Activated T-helper 17 cell treated with anti-CD3 and anti-CD28 coated beads, Interleukin-2, amount 50 U/mL, for 72 hours (primary cell): ENCODE measurements at regions not wholly inside any gene's neighbourhood (a gene's known extent, or its start where the extent isn't known, plus 50 kb on each side); places are given as distances from the start of the nearest gene placed in this dataset.

ENCODE experiments used
- ATAC-seq: fragments of 150-1000 bp; cut with Tn5 transposase; replicated peaks from 2 replicates; pipeline ENCODE4 v1.10.0; 2021; ENCODE audit warnings: mild to moderate bottlenecking, moderate library complexity
- H3K27ac Mint-ChIP-seq: one replicate; pipeline ENCODE4 v1.8.0; 2022; ENCODE audit warnings: mixed read lengths
- H3K27me3 Mint-ChIP-seq: one replicate; pipeline ENCODE4 v1.8.0; 2022; ENCODE audit warnings: mixed read lengths
- H3K36me3 Mint-ChIP-seq: one replicate; pipeline ENCODE4 v1.8.0; 2022; ENCODE audit warnings: low read depth, mild to moderate bottlenecking, mixed read lengths
- H3K4me1 Mint-ChIP-seq: one replicate; pipeline ENCODE4 v1.8.0; 2022; ENCODE audit warnings: mixed read lengths
- H3K4me3 Mint-ChIP-seq: one replicate; pipeline ENCODE4 v1.8.0; 2022; ENCODE audit warnings: mild to moderate bottlenecking, mixed read lengths
- H3K9me3 Mint-ChIP-seq: one replicate; pipeline ENCODE4 v1.8.0; 2022; ENCODE audit warnings: mixed read lengths

DNA sequence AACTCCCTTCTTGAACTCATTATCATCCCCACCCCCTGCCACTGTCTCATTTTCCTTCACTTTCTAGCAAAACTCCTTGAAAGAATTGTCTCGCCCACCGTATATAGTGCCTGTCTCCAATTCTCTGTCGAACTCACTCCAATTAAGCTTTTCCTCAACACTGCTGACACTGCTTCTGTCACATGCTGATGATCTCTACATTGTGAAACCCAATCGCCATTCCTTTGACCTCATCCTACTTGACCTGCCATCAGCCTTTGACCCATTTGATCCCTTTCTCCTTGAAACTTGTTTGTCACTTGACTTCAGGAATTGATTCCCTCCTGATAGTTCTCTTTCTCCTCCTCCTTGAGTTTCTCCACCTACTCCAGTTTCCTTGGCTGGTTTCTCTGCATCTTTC, 54.8 kb downstream of the CCDC71L start:
- H3K36me3 Mint-ChIP-seq: no peaks in the 10 kb centered on the region
- no peak for ATAC-seq
- H3K9me3 Mint-ChIP-seq: no peaks in the 10 kb centered on the region
- no peak overlapping the region for H3K27ac Mint-ChIP-seq
- no peaks in the 10 kb centered on the region for H3K4me1 Mint-ChIP-seq
- H3K4me3 Mint-ChIP-seq: no peak overlapping the region
- H3K27me3 Mint-ChIP-seq: no peaks in the 10 kb centered on the region

DNA sequence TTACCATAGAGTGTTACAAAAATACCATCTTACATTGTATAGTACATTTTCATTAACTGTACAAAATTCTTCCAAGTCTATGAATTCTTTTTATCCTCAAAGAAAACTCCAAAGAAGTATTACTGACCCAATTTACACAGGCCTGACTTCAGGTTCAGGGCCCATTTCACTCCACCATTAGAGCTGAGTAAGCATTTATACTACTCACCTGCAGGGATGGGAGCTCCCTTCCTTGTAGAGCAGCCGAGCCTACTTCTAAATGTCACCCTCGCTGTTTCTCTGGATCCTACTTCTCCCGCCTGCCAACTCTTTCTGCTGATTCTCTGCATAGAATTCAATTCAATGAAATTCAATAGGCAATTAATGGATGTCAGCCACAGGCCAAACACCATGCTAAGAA, 56.0 kb downstream of the CCDC71L start:
- no peak for ATAC-seq
- Mint-ChIP-seq H3K4me1 (no peaks in the 10 kb centered on the region), H3K27me3 (no peaks in the 10 kb centered on the region), H3K27ac (peak overlapping the region; percentile 7), H3K4me3 (peak overlapping the region; percentile 30), H3K9me3 (no peaks in the 10 kb centered on the region), H3K36me3 (no peaks in the 10 kb centered on the region)

DNA sequence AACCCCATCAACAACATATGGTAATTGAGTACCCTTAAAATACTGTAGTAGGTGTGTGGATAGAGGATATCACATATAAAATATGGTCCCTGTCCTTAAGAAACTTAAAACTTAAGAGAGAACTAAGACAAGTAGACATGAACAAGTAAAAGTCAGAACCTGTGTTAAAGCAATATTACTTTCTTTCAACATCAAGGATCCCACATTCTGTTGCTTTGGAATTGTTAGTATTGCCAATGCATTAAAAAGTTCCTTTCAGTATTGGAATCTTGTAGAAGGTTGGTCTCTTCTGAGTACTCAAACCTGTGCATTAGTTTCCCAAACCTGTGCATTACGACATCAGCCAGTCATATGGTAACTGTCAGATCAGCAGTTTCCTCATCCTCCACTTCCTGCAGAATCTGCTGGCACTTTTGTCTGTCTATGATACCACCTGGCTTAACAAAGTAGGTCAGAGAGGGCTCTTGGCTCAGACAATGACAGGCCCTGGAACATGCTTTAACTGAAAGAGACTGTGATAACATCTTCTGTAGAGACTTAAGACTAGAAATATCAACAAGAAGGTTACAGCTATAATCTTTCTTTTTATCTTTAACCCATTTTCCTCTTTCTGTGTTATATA, 56.5 kb downstream of the CCDC71L start:
- H3K27me3 Mint-ChIP-seq: no peaks in the 10 kb centered on the region
- peak overlapping the region; percentile 30 for H3K4me3 Mint-ChIP-seq
- H3K36me3 Mint-ChIP-seq: no peaks in the 10 kb centered on the region
- peak overlapping the region; percentile 7 for H3K27ac Mint-ChIP-seq
- H3K9me3 Mint-ChIP-seq: no peaks in the 10 kb centered on the region
- peak; percentile 96 for ATAC-seq
- H3K4me1 Mint-ChIP-seq: no peaks in the 10 kb centered on the region

DNA sequence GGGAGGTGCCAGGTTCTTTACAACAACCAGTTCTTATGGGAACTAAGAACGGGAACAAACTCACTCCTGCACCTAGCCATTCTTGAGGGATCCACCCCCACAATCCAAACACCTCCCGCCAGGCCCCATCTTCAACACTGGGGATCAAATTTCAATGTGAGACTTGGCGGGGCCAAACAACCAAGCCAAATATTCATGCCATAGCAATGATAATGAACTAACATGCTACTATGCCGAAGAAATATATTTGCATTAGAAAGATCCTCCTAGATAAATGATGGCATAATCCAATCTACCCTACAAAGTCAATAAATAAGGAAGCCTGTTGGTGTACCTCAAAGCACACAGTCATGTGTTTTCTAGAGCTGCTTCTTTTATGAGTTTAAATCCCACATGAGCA, 57.6 kb downstream of the CCDC71L start:
- H3K4me3 Mint-ChIP-seq: no peak overlapping the region
- H3K27ac Mint-ChIP-seq: no peak overlapping the region
- H3K36me3 Mint-ChIP-seq: no peaks in the 10 kb centered on the region
- no peak for ATAC-seq
- H3K9me3 Mint-ChIP-seq: no peaks in the 10 kb centered on the region
- peaks cover 5% of the 10 kb centered on the region for H3K4me1 Mint-ChIP-seq
- H3K27me3 Mint-ChIP-seq: no peaks in the 10 kb centered on the region

DNA sequence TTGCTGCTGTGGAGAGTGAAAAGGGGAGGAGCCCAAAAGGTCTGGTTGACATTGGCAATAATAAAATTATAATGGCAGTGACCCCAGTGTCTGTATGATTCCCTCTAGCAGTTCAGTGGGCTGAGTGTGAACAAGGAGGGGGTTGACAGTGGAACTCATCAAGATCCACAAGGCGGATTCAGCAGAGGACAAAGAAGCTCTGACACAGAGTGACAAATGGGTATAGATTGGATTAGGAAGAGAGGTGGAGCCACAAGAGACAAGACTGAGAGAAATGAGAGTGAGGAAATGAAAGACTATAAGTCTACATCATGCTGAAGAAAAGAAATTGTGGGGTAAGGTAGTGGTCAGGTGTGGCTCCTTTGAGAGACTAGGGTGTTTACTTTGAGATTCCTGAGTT, 58.9 kb downstream of the CCDC71L start:
- no peaks in the 10 kb centered on the region for H3K9me3 Mint-ChIP-seq
- H3K27ac Mint-ChIP-seq: no peak overlapping the region
- H3K4me3 Mint-ChIP-seq: no peak overlapping the region
- H3K36me3 Mint-ChIP-seq: no peaks in the 10 kb centered on the region
- ATAC-seq: no peak
- peaks cover 5% of the 10 kb centered on the region for H3K4me1 Mint-ChIP-seq
- no peaks in the 10 kb centered on the region for H3K27me3 Mint-ChIP-seq

DNA sequence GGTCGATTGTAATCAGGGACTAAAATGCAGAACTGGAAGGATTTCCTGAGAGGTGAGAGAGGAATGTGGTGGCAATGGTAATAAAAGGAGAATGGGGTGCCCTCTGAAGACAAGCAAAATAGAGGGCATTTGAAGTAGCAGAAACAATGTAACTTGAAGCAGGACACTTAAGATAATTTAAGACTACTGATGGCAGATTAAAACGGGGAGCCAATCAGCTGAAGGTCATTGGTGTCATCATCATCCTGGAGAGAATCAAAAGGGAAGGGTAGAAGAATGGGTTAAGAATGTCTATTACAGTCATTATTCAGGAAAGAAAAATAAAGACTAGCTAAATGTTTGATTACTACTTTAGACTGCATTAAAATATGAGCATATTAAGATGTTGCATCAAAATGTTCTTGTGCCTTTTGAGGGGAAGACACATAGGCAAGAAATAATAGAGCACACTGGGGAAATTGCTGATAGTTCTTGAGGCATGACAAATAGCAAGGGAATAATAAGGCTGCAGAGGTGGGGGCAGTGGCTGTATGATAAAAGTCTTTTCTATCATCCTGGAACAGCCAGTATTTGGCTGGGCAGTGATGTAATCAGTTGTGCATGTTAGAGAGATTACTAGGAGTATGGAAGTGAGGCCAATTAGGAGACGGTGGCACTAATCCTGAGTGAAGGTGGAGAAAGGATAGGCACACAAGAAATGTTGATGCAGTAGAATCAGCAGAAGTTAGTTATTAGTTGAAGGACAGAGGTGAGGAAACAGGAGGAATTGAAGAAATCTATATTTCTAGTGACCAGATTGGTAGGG, 60.2 kb downstream of the CCDC71L start:
- Mint-ChIP-seq H3K4me1 (peaks cover 5% of the 10 kb centered on the region), H3K4me3 (no peak overlapping the region), H3K36me3 (no peaks in the 10 kb centered on the region), H3K27me3 (no peaks in the 10 kb centered on the region), H3K9me3 (no peaks in the 10 kb centered on the region), H3K27ac (no peak overlapping the region)
- ATAC-seq: no peak

DNA sequence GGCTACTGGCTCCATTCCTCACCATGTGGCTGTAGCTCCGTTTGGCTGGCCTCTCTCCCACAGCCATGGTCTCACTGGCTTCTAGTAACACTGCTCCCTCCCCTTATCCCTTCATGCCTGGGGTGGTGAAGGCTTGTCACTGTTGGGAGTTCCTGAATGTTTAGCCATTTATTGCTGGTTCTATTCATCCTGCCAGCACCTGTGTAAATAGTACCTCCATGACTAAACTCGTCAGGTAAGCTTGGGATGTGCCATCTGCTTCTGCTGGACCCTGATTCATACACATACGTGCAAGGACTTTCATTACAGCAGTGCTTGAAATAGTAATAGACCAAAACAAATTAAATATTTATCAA, 61.6 kb downstream of the CCDC71L start:
- Mint-ChIP-seq H3K27me3 (no peaks in the 10 kb centered on the region), H3K4me3 (no peak overlapping the region), H3K36me3 (no peaks in the 10 kb centered on the region), H3K4me1 (peaks cover 5% of the 10 kb centered on the region), H3K27ac (no peak overlapping the region), H3K9me3 (no peaks in the 10 kb centered on the region)
- no peak for ATAC-seq

DNA sequence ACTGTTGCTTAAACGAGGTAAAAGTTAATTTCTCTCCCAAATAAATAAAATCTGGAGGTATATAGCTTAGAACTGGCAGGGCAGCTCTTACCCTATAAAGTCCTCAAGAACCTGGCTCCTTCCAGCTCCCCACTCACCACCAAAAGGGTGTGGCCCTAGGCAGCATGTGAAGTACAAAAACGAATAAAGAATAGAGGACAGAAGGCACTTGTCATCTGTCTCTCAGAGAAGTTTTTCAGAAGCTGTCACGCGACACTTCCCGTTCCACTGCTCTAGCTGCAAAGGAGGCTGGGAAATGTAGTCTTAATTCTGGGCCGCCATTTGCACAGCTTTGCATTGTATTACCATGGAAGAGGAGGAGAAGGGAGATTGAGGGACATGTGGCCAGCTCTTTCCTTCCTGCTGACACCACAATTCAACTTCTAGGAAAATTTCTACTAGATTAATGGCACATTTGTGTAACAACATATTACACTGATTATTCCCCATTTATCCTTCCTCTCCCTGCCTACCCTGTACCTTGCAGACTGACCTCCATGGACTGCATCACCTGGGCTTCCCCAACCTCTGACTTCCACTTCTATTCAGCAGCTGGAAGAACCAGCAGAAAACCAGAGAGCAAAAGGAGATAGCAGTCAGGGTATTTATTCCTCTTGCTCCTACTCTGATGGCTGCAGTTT, 62.2 kb downstream of the CCDC71L start:
- no peaks in the 10 kb centered on the region for H3K36me3 Mint-ChIP-seq
- ATAC-seq: peak; percentile 98
- no peaks in the 10 kb centered on the region for H3K27me3 Mint-ChIP-seq
- H3K9me3 Mint-ChIP-seq: no peaks in the 10 kb centered on the region
- H3K4me3 Mint-ChIP-seq: peak overlapping the region; percentile 47
- H3K27ac Mint-ChIP-seq: no peak overlapping the region
- H3K4me1 Mint-ChIP-seq: peaks cover 5% of the 10 kb centered on the region

DNA sequence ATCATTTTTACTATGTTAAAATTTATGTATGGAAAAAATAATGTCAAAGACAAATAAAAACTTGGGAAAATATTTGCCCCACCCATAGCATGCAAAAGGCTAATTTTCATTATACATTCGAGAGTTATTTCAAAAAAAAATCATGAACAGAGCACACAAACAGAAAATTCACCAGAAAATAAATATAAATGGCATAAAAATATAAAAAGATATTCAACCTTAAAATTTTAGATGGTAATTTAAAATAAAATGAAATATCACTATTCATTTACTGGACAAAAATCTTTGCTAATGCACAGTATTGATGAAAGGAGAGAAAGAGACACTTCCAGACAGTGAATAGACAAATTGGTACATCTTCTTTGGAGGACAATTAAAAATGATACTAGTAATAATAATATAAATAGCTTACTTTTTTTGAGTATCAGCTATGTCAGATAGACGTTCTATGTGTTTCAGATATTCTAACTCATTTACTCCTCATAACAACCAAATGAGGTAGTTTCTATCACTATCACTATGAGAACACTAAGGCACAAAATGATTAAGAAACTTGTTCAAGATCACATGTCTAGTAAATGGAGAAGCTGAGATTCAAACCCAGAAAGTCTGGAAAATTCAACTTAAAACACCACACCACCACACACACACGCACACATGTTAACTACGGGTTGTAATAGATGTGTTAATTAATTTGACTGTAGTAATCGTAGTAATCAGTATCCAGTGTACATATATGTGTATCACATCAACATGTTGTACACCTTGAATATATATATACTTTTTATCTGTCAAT, 63.0 kb downstream of the CCDC71L start:
- peak overlapping the region; percentile 47 for H3K4me3 Mint-ChIP-seq
- H3K36me3 Mint-ChIP-seq: no peaks in the 10 kb centered on the region
- H3K9me3 Mint-ChIP-seq: no peaks in the 10 kb centered on the region
- H3K27ac Mint-ChIP-seq: no peak overlapping the region
- H3K27me3 Mint-ChIP-seq: no peaks in the 10 kb centered on the region
- ATAC-seq: peak; percentile 33
- H3K4me1 Mint-ChIP-seq: peaks cover 5% of the 10 kb centered on the region

DNA sequence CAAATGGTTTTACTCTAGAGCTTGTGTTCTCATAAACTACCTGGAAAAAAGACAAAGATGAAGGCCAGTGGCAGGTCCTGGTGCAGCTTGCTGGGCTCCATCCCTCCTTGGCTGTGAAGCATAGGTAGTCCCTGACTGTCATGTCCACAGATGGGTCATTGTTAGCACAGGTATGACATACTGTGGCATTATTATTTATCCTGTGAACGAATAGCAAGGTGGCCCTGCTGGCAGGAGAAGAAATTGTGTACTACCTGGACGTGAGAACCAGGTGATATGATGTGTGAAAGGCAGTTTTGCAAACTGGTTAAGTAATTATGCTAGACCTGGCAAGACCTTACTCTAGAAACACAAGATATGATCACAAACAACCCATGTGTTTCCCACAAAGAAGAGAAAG, 63.9 kb downstream of the CCDC71L start:
- Mint-ChIP-seq H3K9me3 (no peaks in the 10 kb centered on the region), H3K27me3 (no peaks in the 10 kb centered on the region), H3K4me1 (peaks cover 5% of the 10 kb centered on the region), H3K4me3 (no peak overlapping the region), H3K27ac (no peak overlapping the region), H3K36me3 (no peaks in the 10 kb centered on the region)
- ATAC-seq: no peak

DNA sequence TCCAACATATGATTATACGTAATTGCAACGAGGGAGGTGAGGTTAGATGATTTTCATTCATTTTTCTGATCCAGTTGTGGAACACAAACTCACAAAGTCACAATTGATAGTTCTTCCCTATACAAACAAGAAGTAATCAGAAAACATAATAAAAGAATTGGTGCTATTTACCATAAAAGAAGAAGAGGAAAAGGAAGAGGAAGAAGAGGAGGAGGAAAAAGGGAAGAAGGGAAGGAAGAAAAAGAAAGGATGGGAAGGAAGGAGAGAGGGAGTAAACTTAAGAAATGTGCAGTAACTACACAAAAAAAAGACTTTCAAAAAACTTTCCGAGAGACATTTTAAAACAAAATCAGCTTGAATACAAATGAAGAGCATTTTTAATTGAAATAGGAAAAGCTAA, 65.0 kb downstream of the CCDC71L start:
- Mint-ChIP-seq H3K4me1 (peaks cover 5% of the 10 kb centered on the region), H3K9me3 (no peaks in the 10 kb centered on the region), H3K4me3 (no peak overlapping the region), H3K27ac (no peak overlapping the region), H3K36me3 (no peaks in the 10 kb centered on the region), H3K27me3 (no peaks in the 10 kb centered on the region)
- ATAC-seq: no peak

DNA sequence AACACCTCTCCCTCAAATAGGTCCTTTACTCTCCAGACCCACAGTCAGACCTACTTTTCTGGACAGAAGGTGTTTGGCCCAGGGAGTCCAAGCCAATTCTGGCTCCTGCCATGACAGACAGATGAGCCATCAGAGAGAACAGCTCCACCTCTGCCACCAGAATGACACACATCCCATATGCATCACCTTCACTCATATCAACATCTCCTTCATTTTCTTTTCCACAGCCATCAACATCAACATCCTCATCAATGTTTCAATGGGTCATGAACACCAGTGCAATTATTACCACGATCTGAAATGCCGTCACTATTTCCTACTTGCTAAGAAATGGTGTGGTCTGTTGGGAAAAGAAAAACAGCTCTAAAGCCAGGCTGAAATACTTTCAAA, 67.9 kb downstream of the CCDC71L start:
- Mint-ChIP-seq H3K27me3 (no peaks in the 10 kb centered on the region), H3K4me1 (no peaks in the 10 kb centered on the region), H3K4me3 (no peak overlapping the region), H3K27ac (no peak overlapping the region), H3K36me3 (no peaks in the 10 kb centered on the region), H3K9me3 (no peaks in the 10 kb centered on the region)
- peak; percentile 82 for ATAC-seq

DNA sequence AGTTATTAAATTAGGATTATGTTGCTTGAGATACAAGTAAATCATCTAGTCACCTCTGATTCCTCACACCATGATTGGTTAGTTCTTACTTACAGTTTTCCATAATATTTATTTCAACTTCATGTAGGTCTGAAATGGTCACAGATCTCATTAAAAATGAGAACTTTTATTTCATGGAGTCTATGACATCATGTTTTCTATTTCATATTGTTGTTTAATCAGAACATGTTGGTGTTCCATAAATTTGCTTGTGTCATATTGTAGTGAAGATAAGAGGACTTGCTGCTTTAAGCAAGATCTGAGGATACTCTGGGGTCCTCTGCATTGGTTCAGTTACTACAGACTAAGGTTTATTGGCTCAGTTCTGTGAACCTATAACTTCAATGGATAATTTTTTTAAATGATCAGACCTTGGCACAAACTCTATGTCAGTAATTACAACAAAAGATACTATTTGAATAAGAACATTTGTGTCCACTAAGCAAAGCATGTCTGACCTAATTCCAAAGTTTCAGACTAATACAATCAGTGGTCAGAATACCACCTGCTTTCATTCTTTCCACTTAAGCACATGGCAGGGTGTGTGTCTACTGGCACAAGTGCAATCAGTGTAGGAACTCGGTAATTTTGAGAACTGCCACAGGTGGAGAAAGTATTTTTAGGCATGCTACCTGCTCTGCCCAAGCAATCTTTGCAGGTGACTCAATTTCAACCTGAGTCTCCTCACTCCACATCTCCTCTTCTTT, 68.5 kb downstream of the CCDC71L start:
- ATAC-seq: peak; percentile 12
- Mint-ChIP-seq H3K27ac (no peak overlapping the region), H3K9me3 (no peaks in the 10 kb centered on the region), H3K27me3 (no peaks in the 10 kb centered on the region), H3K36me3 (no peaks in the 10 kb centered on the region), H3K4me3 (no peak overlapping the region), H3K4me1 (no peaks in the 10 kb centered on the region)

DNA sequence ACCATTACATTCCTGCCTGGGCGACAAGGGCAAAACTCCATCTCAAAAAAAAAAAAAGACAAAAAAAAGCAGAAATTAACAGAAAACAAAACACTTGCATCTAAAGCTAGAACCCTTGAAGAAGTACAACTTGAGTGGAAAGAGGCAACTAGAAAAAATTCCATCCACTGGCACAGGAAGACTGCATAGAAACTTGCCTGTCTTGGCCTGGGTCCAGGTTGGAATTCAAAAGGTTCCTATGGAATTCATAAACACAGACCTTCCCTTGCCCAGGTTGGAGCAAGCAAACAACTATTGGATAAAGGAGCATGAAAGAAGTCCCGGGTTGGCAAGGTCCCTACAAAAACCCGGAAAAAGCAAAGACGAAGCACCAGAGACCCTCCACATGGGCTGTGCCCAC, 69.8 kb downstream of the CCDC71L start:
- Mint-ChIP-seq H3K4me3 (no peak overlapping the region), H3K27ac (no peak overlapping the region), H3K9me3 (no peaks in the 10 kb centered on the region), H3K27me3 (no peaks in the 10 kb centered on the region), H3K36me3 (no peaks in the 10 kb centered on the region), H3K4me1 (no peaks in the 10 kb centered on the region)
- no peak for ATAC-seq
